GM19238 (cell line): ENCODE measurements at regions not wholly inside any gene's neighbourhood (a gene's known extent, or its start where the extent isn't known, plus 50 kb on each side); places are given as distances from the start of the nearest gene placed in this dataset.
"Not testable (repeated sequence)": the region's sequence is repeated elsewhere in the genome, so short reads cannot be mapped to it uniquely, and the experiment has no call there.

Experiments used
- DNase-seq: peaks from one replicate; pipeline ENCODE4 v3.0.0; 2011; ENCODE audit warnings: low spot score; ENCODE audit not compliant: insufficient read length

DNA sequence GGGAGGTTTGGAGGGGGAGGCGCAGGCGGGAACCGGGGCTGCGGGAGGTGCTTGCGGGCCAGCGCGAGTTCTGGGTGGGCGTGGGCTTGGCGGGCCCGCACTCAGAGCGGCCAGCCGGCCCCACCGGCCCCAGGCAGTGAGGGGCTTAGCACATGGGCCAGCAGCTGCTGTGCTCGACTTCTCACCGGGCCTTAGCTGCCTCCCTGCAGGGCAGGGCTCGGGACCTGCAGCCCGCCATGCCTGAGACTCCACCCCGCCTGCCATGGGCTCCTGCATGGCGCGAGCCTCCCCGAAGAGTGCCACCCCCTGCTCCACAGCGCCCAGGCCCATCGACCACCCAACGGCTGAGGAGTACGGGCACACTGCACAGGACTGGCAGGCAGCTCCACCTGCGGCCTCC is 98.6 kb upstream of the IGF1R start:
- no peak for DNase-seq

DNA sequence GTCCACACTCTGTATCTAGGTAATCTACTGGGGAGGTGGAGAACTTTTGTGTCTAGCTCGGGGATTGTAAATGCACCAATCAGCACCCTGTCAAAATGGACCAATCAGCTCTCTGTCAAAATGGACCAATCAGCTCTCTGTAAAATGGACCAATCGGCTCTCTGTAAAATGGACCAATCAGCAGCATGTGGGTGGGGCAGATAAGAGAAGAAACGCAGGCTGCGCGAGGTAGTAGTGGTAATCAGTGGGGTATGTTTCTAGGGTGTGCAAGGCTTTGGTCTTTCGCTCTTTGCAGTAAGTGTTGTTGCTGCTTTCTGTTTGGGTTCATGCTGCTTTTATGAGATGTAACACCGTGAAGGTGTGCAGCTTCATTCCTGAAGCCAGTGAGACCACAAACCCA is 98.0 kb upstream of the IGF1R start:
- not testable (repeated sequence) for DNase-seq

DNA sequence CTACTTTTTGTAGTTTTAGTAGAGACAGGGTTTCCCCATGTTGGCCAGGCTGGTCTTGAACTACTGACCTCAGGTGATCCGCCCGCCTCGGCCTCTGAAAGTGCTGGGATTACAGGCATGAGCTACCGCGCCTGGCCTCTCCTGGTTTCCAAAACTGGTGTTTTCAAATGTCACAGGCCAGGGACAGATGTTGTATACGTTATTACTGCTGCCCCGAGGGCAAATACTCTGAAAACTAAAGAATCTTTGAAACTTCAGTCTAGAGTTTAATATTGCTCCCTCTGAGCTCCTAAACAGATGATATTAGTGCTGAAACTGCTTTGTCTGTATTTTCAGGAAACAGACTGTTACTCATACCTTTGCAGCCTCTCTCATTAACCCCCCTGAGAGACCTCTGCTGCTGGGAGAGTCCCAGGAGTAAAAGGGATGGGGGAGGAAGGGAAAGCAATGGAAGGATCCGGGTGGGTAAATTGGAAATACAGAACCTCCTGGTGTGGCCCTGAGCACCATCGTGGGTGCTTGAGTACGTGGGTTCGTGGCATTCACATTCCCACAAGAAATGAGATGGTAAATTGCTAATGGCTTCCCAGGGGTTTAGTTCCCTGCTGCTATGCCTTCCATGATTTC is 96.3 kb upstream of the IGF1R start:
- DNase-seq: no peak

DNA sequence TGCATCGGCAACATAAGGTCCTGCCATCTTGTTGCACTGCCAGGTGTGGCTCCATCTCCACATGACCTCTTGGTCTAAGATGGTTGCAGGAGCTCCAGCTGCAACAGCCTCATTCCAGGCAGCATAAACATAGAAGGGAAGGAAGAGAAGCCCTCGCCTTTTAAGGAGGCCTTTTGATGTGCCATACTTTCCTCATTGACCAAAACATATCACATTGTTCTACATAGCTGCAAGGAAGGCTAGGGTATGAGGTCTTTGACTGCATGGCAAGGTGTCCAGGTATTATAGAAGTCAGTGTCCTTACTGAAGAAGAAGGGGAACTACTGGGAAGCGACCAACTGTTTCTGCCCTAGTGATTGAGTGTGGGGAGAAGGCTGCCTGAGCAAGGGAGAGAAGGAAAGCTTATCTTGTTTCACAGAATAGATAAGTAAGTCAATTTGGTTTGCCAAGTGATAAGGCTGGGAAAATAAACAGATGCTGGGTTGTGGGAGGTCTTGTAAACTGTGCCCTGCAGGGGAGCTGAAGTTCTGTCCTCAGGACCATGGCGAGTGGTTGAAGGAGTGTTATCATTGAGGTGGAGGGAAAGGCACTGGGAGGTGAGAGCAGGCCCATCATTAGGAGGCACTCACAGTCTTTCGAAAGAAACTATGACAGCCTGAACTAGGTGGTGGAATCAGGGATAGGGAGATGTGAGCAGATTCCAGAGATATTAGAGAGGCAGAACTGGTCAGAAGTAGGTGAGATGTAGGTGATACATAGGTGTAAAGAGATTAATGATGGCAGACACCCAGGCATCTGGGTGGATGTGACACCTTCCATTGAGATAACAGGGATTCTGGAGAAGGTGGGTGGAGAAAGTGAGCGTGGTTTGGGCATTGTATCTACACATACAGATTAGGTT is 93.8 kb upstream of the IGF1R start:
- no peak for DNase-seq

DNA sequence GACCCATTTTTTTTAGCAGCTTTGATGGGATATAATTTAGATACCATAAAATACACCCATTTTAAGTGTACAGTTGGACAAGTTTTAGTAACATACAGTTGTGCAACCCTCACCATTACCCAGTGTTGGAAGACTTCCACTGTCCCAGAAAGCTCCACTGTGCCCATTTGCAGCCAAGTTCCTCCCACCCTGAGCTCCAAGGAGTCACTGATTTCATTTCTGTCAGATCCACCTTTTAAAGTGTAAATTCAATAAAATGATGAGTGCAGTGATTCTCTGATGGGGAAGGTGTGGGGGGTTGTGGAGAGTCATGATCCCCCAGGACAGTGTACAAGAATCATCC is 93.2 kb upstream of the IGF1R start:
- no peak for DNase-seq

DNA sequence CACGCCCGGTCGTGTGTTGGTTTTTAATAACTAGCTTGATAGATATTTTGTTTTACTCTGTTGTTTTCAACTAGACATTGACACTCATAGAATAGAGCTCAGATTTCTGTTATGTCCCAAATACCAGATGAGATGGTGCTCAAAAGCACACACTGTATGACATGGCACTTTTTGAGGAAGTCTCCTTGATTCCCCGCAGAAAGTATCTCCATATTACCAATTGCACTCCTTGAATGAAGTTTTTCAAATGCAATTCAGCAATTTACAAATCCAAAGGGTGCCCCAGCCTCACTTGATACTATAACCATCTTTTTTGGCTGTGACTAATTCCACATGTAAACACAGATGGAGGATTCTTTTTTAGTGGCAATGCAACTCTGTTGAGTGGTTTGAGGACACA is 92.0 kb upstream of the IGF1R start:
- no peak for DNase-seq

DNA sequence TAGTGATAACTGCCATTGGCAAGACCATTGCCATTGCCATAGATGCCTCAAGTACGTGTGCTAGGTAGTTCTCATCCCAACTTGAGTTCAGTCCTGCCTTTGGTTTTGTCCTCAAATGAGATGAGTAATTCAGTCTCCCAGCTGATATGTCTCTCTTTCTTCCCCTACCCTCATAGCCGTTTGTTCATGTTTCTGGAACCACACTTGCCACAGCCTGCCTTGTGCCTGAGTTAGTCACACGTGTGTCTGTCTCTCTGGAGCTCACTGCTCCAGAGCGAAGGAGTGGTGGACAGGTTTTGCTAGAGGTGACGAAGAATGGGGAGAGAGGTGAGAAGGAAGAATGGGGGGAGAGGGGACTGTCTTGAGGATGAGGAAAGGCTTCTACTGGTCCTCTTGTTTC is 88.0 kb upstream of the IGF1R start:
- DNase-seq: no peak

DNA sequence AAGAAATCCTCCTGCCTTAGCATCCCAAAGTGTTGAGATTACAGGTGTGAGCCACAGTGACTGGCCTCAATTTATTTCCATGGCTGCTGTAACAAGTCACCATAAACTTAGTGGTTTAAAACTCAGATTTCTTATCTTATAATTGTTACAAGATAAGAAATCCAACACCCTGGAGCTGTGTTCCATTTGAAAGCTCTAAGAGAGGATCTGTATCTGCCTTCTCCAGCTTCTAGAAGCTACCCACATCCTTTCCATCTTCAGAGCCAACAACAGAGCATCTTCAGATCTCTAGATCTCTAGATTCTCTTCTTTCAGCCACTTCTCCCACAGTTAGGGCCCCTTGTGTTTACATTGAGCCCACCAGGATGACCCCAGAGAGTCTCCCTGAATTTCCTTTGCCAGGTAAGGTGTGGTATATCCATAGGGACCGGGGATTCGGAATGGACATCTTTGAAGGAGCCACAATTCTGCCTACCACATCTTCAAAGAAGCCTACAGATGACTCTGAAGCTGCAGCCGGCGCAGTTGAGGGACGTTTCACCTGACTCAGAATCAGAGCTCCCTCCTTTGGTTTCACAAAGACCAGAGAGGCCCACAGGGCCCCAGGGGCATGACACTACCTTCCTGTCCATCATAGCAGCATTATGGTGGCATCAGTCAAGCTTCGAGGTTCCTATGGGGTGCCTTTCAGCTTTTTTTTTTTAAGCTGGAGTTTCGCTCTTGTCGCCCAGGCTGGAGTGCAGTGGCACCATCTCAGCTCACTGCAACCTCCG is 87.0 kb upstream of the IGF1R start:
- DNase-seq: no peak

DNA sequence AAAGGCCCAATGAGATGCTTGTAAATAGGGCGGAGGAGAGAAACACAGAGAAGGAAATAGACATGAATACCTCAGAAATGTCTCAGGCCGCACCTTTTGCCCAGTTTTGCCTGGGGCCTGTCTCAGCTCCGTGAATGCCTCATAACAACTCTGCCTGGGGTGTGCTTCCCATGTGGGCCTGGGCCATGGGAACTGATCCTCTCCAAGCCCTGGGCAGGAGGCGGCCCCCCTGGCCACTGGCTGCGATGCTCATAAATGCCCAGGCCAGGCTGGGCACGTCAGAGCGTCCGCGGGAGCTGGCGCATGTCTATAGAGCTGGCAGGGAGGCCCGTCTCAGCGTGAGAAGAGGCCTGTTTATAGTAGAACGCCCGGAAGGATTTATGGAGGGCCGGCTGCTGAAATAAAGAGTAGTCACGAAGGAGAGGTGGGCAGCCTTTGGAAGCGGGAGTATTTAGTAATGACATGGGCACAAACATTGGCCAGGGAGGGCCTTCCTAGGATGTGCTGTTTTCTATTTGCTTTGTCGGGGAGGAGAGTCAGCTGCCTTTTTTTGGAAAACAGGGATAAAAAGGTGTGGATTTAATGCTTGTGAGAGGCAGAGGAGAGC is 85.9 kb upstream of the IGF1R start:
- DNase-seq: no peak

DNA sequence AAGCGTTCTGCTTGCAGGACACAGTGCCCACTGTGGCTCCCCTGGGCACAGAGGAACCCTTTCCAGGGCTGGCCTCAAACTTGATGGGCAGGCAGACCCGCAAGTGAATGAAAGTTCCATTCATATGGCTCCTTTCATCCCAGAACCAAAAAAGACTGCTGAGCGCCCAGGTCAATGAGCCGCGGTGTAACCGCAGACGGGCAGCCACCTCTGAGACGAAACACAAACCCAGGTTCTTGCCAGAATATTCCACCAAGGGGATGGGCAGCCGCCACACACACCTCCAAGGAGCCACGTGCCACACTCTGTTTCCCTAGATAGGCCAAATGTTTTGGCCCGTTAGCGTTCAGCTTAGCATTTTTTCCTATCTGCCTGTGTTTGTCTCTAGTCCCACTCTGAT is 82.8 kb upstream of the IGF1R start:
- DNase-seq: no peak

DNA sequence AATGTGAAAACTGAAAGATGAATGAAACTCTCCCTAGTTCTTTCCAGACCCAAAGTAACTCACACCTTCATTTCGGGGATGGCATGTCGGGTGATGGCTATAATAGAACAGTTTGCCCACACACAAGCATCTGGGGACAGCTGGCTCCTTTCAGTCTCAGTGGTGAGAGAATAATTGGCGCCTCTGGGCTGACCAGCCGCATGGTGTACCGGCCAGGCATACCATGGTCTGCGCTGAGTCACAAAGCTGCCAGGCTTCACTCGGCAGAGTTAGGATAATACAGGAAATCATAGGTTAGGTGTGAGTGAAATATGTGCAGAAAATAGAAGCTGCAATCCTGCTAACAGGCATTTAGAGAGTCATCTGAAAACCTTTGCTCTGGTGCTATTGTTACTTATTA is 80.4 kb upstream of the IGF1R start:
- DNase-seq: no peak

DNA sequence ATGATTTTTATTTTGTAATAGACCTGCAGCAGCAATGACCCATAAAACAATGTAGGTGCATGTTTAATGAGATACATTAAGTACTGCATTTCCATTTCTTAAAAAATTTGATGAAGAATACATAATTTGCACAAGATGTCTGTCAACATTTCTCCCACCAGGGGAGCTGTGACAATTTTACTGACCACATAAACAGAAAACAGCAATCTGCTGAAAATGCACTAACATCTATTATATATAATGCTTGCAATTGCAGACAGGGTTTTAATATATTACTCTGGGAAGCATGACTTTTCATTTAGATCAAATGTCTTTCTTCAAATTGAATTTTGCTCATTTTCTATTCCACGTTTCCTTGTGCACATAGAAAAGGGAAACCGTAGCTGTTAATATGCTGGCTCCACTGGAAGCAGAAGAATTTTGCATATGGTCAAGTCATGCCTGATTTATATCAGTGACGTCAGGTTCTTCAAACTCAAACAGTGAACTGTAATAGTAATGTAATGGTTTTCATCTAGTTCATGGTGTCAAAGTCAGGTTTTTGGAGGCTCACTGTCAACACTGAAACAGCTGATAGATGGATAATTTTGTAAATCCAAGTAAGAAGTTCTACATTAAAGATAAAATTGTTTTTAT is 79.8 kb upstream of the IGF1R start:
- DNase-seq: no peak

DNA sequence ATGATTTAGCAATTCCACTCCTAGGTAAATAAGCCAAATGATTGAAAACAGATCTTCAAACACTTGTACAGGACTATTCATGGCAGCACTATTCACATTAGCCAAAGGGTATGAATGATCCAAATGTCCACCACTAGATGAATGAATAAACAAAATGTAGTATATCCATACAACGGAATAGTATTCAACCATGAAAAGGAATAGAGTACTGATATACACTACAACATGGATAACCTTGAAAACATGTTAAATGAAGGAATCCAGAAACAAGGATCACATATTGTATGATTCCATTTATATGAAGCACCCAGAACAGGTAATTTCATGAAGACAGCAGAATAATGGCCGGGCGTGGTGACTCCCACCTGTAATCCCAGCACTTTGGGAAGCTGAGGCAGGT is 78.2 kb upstream of the IGF1R start:
- no peak for DNase-seq

DNA sequence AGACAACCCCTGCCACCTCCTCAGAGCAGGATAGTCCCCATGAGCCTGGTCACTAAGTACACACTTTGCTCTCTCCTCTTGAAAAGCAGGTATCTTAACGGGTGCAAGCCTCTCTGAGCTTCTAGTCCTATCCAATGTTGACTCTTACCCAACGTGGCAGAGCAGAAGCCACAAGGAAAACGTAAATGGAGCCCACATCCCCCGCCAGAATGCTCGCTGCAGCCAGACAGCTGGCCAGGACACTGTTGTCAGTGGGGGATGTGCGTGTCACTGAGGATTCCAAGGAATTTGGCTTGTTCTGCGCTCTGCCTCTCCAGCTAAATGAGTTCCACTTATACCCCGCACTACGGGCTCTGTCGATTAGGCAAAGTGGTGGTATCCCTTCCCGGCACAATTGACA is 67.8 kb upstream of the IGF1R start:
- DNase-seq: no peak

DNA sequence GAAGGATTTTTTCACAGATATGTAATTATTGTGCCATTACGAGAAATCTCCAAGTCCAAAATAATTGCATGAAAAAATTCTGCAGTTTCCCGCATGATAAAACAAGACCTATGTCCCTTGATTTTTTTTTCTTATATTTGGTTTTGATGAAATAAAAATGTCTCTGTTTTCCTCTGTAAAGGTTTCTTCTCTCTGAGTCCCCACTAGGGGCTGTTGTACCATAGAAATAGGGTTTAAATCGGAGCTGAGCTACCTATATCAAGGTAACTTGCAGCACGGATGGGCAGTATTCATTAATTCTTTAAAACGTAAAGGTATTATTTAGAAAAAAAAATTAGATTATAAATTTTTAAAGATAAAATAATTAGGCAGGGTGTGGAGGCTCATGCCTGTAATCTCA is 66.6 kb upstream of the IGF1R start:
- DNase-seq: no peak

DNA sequence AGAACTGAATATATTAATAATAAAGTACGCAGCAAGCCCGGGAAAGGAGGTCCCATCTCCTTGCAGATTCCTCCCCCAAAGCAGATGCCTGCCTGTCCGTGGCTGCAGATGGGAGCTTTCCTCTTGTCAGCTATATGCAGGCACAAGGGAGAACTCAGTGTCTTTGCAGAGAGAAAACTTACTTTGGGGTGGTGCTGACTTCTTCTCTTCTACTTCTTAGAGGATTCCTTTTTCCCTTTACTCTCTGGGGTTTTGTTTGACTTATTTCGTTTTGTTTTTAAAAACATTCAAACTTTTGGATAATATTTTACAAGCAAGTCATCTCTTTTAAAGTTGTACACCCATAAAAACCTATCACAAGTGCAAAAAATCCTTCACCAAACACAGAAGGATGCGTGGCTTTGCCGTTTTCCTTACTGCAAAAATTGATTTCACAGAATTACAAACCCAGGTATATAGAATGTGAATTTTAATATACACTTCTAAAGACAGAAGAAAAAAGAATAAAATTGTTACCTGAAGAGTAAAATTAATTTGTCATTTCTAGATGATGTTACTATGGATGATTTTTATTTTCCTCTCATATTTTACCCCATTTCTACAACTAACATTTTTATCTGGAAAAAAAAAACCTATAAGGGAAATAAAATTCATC is 65.3 kb upstream of the IGF1R start:
- DNase-seq: no peak

DNA sequence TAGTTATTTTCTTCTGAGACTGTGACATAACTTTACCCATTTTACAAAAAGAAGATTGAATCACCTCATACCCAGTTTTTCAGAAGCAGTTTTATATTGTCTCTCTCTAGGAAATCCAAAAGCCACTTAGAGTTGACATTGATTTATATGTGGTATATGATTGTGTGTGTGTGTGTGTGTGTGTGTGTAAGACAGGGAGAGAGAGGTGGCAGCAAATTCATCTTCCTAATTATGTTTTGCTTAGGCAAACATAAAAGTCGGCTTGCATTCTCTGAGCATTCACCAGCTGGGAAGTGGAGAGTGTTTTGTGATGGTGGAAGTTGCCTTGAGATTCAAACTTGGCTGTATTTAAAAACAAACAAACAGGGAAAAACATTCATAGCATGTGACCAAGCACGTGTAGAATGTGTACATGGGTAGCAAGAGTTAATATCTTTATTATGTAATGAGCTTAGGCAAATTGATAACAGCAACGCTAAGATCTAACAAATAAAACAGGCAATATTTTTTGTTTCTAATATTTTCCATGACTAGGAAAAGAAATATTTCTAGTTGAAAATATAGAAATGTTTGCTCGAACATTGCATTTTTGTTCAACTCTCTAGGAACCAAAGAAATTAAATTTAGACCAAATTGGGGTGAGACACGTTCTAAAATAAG is 64.4 kb upstream of the IGF1R start:
- no peak for DNase-seq

DNA sequence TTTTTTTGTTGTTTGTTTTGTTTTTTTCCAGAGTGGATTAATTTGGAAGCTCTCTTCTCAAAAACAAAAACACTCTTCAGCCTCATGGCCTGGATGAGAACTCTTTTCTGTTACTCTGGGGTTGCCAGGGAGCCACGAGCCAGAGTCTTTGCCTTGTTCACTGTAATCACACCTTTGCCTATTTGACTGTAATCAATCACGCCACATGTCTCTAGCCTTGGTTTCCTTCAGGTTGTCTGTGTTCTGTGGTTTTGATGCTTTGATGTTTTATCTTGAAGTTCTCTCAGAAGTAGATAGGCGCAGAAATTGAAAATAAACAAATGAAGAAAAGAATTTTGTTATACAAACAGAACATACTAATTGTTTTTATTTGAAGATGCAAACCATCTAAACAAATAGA is 62.3 kb upstream of the IGF1R start:
- DNase-seq: no peak

DNA sequence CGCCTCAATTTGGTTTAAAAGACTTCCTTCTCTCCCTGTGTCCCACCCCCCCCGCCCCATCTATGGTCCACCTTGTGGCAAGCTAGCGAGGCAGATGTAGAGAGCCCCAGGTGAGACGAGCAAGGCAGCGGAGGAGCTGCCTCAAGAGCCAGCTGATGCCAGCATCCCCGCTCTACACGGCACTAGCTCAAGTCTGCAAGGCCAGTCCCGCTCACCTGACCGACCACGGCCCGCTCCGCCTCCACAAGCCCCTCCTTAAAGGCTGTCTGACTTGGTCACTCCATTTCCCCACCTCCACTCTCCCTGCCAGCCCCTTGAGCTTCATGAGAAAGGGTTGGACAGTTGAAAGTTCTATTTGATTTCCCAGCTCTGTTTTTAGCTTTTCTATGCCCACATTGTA is 56.2 kb upstream of the IGF1R start:
- no peak for DNase-seq

DNA sequence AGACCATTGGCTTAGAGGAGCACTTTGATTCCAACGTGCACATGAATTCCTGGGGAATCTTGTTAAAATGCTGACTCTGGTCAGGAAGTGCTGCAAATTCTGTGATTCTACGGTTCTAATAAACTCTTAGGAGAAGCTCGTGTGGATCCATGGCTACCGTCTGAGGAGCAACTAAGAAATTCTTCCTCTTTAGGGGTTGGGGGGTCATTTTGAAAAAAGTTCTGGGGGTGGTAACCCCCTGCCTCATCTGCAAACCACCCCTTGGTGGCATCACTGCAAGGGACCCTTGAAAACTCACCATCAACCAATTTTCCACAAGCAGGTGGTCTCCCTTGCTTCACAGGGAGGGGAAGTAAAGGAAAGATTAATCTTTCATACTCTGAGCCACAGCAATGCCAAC is 52.2 kb upstream of the IGF1R start:
- no peak for DNase-seq
